22Rv1 (cell line): ENCODE measurements at regions not wholly inside any gene's neighbourhood (a gene's known extent, or its start where the extent isn't known, plus 50 kb on each side); places are given as distances from the start of the nearest gene placed in this dataset.

Experiments used
- CTCF ChIP-seq: fragments of 450-650 bp; IDR thresholded peaks from 2 replicates; pipeline ENCODE4 v1.5.1; 2017; ENCODE audit warnings: mild to moderate bottlenecking
- ZFX ChIP-seq: fragments of 450-650 bp; IDR thresholded peaks from 2 replicates; pipeline ENCODE4 v1.6.1; 2017; ENCODE audit warnings: antibody characterized with exemption, borderline replicate concordance

- TF ChIP-seq CTCF (no peak), ZFX (no peak)
Measured at GRCh38 chr12:24212496-24212895, 263.0 kb upstream of the SOX5 start.
